HG02885 (cell line): ENCODE measurements at regions not wholly inside any gene's neighbourhood (a gene's known extent, or its start where the extent isn't known, plus 50 kb on each side); places are given as distances from the start of the nearest gene placed in this dataset.
"Not testable (repeated sequence)": the region's sequence is repeated elsewhere in the genome, so short reads cannot be mapped to it uniquely, and the experiment has no call there.

Experiments used
- ATAC-seq: cut with Tn5 transposase; IDR thresholded peaks from one replicate; pipeline ENCODE4 v1.9.1; 2021; ENCODE audit warnings: mild to moderate bottlenecking; ENCODE audit not compliant: unreplicated experiment, poor library complexity

DNA sequence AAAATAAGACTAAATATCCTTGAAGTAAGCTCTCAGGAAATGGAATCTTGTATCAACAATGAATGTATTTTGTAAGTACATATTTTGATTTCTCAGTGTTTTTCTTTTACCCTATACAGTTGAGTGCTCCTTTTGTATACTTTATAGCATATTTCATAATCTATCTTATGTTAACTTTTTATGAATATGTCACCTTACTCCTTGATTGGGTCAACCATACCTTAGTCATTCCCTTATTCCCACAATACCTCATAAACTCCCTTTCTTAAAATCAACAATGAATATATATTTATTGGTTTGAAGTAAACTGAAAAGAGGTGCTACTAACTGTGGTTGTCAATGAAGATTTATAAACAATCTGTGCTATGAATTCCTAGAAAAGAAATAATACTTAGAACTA is 686.2 kb downstream of the METTL15 start:
- no peak for ATAC-seq

DNA sequence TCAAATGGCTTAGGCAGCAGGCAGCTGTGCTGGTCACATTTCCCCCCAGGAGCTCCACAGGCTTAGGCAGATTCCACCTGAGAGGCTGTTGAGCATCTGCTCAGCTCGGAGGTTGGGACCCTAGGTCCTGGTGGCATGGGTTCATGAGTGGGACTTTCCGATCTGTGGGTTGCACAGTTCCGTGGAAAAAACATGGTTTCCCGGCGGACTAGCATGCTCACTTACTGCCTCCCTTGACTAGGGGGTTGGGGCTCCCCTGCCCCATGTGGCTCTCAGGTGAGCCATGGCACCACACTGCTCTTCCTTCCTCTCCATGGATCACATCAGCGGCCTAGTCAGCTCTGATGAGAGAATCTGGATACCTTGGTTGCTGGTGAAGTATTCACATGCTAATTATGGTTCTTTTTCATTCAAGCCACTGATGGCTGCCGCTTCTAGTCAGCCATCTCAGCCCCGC is 685.1 kb downstream of the METTL15 start:
- ATAC-seq = no peak

DNA sequence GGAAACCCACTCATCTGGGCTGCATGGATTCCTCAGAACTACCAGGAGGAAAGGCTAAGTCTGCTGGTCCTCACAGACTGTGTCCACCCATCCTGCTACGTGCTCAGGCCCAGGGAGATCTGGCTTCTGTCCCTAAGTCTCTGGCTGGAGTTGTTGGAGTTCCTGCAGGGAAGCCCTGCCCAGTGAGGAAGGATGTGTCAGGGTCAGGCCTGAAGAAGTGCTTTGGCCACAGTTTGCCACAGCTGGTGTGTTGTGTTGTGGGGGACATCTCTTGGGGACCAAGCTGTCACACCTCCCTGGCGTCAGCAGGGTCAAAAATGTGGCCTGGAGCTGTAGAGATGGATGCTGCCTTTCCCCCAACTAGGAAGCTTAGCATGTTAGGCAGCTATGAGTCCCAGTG is 684.7 kb downstream of the METTL15 start:
- no peak for ATAC-seq

DNA sequence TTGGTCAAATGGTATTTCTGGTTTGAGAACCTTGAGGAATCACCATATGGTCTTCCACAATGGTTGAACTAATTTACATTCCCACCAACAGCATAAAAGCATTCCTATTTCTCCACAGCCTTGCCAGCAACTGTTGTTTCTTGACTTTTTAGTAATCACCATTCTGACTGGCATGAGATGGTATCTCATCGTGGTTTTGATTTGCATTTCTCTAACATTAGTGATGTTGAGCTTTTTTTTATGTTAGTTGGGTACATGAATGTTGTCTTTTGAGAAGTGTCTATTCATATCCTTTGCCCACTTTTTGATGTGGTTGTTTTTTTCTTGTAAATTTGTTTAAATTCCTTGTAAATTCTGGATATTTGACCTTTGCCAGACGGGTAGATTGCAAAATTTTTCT is 679.7 kb downstream of the METTL15 start:
- ATAC-seq = not testable (repeated sequence)

DNA sequence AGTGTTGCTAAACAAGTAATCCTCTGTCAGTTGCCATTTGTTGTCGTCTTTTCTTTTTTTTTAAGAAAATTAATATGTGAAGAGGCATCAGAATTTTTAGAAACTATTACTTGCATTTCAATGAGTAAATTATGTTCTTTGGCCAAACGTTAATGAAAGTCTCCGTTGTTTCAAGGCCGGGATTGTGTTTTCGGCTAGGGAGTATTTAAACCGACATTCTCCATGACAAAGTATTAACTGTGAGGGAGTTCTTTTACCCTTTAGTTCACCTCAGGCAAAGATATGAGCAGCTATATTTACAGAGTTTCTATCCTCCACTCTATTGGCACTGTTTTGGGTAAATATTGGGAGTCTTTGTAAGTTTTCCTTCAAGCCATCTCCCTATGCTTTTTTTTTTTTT is 668.9 kb downstream of the METTL15 start:
- no peak for ATAC-seq

DNA sequence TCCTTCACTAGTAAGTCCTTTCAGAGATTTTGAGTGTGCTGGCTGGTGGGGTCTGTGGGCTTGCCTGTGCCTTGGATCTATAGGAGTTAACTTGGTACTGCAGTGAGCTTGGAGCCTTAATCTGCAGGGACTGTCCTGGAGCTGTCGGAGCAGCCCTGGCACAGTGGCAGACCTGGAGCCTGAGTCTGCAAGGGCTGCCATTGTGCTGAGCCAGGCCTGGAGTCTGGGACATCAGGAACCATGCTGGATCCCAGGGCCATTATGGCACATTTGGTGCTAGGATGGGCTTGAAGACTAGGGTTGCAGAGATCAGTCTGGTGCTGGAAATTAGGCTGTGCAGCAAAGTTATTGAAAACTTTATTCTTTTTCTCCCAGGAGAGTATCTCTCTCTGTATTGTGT is 665.4 kb downstream of the METTL15 start:
- ATAC-seq = no peak

DNA sequence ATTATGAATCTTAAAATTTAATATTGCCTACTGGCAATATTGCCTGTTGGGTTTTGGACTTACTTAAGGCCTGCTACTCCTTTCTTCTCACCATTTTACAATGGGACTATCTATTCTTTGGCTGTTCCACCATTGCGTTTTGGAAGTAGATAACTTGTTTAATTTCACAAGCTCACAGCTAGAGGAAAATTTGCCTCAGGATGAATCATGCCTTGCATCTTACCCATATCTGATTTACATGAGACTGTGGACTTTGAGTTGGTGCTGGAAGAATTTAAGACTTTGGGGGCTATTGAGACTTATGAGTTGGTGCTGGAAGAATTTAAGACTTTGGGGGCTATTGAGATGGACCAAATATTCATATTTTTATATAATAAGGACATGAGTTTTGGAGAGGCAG is 662.6 kb downstream of the METTL15 start:
- no peak for ATAC-seq

DNA sequence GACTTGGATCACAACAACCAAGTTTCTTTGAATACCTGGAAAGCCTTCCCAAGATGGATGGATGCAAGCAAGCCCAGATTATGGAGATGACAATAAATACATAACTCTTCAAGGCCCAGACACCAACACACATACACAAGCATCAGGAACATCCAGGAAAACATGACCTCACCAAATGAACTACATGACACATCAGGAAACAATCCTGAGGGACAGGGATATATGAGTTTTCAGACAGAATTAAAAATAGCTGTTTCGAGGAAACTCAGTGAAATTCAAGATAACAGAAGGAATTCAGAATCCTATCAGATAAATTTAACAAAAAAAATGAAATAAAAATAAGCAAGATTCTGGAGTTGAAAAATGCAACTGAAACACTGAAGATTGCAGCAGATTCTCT is 659.4 kb downstream of the METTL15 start:
- no peak for ATAC-seq

DNA sequence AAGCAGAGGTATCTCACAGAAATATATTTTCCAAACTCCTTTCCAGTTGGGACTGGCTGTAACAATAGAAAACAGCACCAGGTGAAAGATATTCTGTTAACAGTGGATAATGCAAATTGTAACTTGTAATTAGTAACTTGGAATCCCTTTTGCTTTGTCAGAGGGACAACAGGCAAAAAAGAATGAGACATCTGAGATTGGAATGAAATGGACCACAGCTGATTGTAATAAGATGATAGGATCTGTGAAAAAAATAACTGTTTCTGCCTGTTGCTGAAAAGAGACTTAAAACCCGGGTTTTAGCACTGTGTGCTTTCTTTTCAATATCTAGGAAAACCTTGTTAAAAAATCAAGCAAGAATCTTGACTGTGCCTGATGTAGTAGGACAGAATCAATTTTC is 655.7 kb downstream of the METTL15 start:
- ATAC-seq = no peak

DNA sequence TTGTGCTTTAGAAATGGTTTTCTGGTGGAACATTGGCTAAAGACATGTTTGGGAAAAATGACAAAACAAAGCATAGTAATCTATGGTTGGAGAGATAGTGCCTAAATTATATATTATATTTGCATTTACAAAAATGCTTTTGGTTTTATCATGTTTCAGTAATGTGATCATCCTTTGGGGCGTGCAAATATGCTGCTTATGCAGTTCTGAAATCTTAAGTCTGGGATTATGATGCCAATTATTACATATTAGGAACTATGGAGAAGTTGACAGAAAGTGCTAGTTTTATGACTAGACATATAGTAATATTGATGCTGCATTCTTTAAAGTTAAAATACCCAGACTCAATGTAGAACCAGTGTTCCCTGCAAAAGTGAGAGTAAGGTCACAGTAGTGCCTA is 655.0 kb downstream of the METTL15 start:
- ATAC-seq = no peak

DNA sequence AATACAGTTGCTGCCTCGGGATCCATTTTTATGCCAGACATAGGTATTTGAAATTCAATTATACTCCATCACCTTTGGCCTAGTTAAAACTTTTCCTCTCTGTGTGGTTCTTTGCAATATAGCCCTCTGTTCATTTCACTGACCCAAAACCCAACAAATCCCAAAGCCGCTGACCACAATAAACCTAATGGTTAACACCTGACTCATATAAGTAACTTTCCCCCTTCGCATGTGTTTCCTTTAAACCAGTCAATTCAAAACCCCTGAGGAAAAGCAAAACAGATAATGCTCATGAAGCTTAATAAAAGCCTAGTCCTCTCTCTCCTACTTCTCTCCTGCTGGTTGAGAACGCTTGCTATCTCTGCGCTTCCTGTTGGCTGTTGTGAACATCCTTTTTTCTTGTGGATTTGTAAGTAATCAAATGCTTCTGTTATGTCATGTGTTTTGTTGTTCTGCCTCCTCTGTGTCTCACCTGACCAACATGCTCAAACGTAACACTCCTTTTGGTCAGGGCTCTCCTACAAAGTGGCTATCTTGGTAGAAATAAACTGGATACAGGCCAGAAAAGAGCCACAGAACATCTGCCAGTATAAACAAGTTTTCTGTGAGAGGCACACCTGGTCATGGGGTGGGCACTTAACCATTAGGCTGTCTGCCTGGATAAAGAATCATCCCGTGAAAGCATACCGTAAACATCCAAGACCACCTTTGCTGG is 652.6 kb downstream of the METTL15 start:
- no peak for ATAC-seq

DNA sequence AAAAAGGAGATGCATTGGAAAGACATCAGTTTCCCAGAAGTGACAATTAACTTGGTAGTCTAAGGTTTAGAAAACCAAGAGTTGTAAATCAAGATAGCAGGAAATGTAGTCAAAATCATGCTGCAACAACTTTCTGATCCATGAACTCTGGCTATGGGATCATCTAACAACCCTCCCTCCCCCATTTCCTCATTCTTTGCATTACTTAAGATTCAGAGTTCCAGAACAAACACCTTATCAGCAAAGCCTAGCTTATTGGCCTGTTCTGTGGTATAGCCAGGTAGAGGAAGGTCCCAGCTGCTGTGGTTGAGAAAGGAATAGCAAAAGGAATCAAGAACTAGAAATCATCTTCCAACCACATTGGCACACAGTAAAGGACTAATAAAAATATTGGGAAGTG is 651.1 kb downstream of the METTL15 start:
- ATAC-seq = no peak

DNA sequence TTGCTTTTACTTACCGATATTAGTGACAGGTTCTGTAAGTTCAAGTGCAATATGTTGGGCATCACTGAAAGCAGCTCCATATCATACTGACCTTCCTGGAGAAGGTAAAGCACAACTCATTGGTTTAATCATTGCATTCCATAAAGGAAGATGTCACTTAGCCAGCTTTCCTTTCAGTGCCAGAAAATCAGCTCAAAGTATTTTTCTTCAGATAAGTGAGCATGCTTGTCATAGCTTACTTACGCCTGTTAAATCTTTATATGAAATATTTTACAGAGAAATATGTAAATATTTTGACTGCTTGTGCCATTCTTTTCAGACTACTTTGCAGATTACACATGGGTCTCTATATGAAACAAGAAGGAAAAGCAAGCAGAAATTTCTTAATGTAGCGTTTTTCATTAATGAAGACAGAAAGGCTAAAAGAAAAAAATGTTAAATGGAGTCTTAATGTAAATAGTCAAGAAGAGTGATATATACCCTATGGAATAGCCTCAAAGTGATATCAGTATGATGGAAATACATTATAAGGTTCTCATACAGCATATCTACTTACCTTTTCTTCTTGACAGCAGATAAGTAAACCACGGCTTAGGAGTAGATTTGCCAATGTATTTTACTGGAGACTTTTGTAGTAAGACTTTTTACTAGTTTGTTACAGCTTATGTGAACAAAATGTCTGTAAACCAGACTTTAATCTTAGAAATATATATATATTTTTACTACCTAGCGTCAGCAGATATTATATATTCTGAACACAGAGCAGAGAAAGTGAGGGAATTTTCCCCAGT is 649.7 kb downstream of the METTL15 start:
- no peak for ATAC-seq

DNA sequence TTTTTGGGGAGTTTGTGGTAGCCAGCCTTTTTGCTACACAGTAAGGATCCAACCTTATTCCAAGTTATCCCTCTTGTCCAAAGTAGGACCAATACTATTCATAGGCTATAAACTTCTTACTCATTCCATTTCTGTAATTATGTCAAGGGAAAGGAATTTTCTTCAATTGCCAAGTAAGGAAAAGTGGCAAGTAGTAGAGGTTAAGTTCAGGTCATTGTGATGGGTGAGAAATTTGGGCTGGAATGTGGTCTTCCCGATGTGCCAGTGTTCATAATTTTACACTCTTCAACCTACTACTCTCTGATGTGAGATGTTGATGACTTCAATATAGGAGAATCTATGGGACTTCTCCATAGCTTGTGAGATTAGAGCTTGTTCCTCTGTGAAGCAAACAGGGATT is 648.8 kb downstream of the METTL15 start:
- no peak for ATAC-seq

DNA sequence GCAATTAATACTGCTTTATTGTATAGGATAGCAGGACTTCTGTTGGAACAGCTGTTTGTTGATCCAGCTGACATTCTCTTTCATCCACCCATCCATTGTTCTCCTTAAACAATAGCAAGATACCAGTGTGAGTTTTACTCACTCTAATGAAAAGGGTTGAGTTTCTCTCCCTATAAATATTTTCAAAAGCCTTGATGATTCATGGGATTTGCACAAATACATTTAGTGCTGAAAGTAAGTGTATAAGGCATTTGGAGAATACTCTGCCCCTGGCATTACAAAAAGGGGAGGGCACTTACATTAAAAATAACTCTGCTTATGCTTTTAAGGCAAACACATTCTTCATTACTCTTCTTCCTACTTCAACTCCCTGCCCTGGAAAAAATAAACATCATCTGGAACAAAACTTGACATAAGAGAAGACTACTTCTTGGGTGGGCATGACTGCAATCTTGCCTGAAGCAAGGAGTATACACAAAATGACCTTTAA is 634.9 kb downstream of the METTL15 start:
- no peak for ATAC-seq

DNA sequence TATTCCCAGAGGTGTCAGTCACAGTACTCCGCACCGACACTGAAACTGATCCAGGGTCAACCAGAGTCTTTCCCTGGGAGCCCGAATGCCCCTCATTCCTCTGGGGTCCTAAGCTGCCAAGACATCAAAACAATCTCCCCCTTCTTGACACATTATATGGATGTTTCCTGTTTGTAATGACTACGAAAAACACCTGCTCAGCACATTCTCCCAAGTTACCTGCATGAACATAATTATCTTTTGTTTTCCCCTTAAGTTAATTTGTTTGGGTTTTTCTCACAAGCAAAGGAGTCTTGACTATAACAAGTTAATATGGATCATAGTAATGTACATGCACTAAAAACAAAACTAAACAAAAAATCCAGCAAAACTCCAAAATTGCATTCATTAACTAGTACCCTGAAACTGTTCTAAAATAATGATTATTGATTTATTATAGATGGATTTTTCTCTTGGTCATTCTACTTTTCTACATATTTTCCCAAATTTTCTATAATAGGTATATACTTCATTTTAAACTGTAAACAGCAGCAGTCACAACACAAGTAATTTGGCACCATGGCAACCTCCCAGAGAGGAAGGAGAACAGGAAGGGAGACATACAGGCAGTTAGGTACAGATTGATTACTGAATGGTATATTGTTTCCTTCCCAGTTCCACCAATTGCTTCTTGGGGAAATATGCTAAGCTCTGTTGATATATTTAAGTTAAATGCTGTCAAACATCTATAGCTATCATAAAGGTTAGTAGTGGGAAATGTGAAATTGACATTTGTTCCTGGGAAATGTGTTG is 631.5 kb downstream of the METTL15 start:
- no peak for ATAC-seq

DNA sequence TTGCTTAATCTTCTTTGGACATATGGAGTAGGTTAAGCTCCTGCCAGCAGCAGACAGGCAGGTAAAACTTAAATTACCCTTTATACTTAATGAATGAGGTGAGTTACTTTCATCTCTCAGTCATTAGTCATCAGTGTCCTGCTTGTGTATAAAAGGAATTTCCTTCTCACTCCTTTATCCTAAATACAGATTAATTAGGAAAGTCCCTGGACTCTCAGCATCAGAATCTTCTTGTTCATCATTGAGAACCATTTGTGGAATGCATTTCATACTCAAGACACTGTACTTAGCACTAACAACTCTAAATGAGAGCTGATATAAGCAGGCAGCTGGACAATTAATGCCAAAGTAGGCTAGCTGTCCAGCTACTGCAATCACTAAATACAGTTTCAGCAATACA is 630.4 kb downstream of the METTL15 start:
- ATAC-seq = no peak

DNA sequence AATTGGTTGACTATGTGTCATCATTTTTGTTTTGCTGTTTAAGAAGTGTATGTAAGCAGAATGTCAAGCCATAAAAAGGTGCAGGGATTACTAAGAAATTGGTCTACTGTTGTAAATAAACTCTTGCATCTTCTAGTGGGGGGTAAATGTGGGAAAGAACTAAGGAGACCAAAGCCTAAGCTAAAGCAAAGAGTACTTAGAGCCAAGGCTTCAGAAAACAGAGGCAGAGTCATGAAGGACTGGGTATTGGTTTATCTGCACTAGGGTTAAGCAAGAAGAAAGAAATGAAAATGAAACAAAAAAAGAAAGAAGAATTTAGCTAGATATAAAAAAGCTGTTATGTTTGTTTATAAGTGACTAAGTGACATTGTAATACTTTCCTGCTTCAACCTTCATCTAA is 628.1 kb downstream of the METTL15 start:
- ATAC-seq = no peak

DNA sequence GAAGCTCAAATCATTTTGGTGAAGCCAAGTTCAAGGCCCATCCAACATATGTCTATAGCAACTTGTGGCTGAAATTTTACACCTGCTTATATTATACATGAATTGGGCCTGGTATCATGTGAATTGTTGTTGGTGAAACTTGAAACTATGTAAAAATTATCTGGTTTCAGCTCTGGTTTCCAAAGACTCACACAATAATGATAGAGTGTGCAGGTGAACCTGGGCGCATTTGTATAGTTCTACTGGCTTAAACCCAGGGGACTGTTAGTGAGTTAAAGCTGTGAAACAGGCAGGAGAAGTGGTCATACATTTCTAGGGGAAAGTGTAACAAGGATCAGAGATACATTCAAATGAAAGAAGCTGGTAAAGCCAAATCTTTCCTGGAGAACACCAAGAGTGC is 627.3 kb downstream of the METTL15 start:
- ATAC-seq = no peak

DNA sequence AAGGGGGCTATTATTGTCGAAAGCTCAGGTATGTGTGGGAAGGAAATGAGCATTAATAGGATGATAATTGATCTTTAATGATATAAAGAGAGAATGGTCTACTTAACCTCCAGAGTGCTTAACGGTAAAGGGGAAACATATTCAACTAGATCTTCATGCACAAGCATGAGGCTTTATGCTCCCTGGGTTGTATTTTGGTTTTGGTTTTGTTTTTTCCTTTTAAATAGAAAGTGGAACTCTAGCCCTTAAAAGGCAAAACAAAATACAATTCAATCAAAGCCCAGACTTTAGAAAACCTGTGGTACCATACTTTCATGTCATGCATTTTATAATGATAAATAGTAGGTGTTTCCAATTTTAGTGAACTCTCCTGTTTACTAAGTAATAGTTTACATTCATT is 622.7 kb downstream of the METTL15 start:
- ATAC-seq = no peak

DNA sequence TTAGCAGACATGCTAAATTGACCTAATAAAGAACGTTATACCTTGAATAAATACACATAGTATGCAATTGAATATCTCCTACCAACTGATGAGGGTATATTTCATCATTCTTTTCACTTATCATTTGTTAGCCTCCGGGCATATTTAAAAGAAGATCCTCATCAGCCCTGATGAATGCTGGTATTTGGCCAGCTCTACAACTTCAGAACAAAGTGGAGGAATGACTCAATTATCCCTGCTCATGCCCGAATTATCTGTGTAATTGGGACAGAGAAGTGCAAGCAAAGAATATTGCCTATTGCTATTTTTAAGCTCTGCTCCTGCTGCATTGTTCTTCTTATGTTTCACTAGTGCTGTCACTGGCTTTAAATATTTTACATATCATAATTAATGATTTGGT is 622.1 kb downstream of the METTL15 start:
- no peak for ATAC-seq
